ENCODE measurements at regions not wholly inside any gene's neighbourhood (a gene's known extent, or its start where the extent isn't known, plus 50 kb on each side); places are given as distances from the start of the nearest gene placed in this dataset.

GRCh38 chr20:12670301-12670700, 338.5 kb upstream of the SPTLC3 start:
- H3K27ac ChIP-seq: no peak overlapping the region
- 44 to 69% (median 61%) methylated on average over 1 of the region's 1 CpG for WGBS, 3 donors
- no peak overlapping the region for H3K4me3 ChIP-seq
- no peaks in the 10 kb centered on the region for H3K9me3 ChIP-seq
- intact Hi-C loops (cut with DNase I): no loop called here
- TF ChIP-seq CTCF (IDR thresholded peaks at IDR 0.05): no peak
- no peaks in the 10 kb centered on the region for H3K4me1 ChIP-seq
- no peak for DNase-seq
- H3K36me3 ChIP-seq (ENCODE audit: insufficient read depth in 1 of 2, low read depth in 1 of 2): no peaks in the 10 kb centered on the region
- ATAC-seq: no peak
- no peaks in the 10 kb centered on the region for H3K27me3 ChIP-seq (ENCODE audit: insufficient read depth in 3 of 3, low read length in 2 of 3)

GRCh38 chr20:12673352-12673751, 335.4 kb upstream of the SPTLC3 start:
- no peak for TF ChIP-seq CTCF (IDR thresholded peaks at IDR 0.05)
- no peak for DNase-seq
- WGBS, 3 donors: 91 to 97% (median 92%) methylated on average over 5 of the region's 5 CpGs

GRCh38 chr20:12677925-12678324, 330.8 kb upstream of the SPTLC3 start:
- intact Hi-C loops (cut with DNase I): no loop called here
- Histone ChIP-seq H3K27ac (no peak overlapping the region), H3K9me3 (no peaks in the 10 kb centered on the region), H3K4me1 (no peaks in the 10 kb centered on the region), H3K27me3 (ENCODE audit: insufficient read depth in 3 of 3, low read length in 2 of 3) (no peaks in the 10 kb centered on the region), H3K36me3 (ENCODE audit: insufficient read depth in 1 of 2, low read depth in 1 of 2) (no peaks in the 10 kb centered on the region), H3K4me3 (no peak overlapping the region)
- no peak for TF ChIP-seq CTCF (IDR thresholded peaks at IDR 0.05)
- DNase-seq (no peak), ATAC-seq (no peak)
- 85 to 94% (median 94%) methylated on average over 1 of the region's 1 CpG for WGBS, 3 donors

More at GRCh38 chr20:12673352-12673751, 335.4 kb upstream of the SPTLC3 start:
- Histone ChIP-seq H3K27me3 (ENCODE audit: insufficient read depth in 3 of 3, low read length in 2 of 3) (no peaks in the 10 kb centered on the region), H3K4me3 (no peak overlapping the region), H3K27ac (no peak overlapping the region), H3K9me3 (no peaks in the 10 kb centered on the region), H3K36me3 (ENCODE audit: insufficient read depth in 1 of 2, low read depth in 1 of 2) (no peaks in the 10 kb centered on the region), H3K4me1 (no peaks in the 10 kb centered on the region)
- no peak for ATAC-seq
- intact Hi-C loops (cut with DNase I): no loop called here

GRCh38 chr20:12679447-12679846, 329.3 kb upstream of the SPTLC3 start:
- intact Hi-C loops (cut with DNase I): no loop called here
- no peak for TF ChIP-seq CTCF (IDR thresholded peaks at IDR 0.05)
- 89 to 93% (median 91%) methylated on average over 1 of the region's 1 CpG for WGBS, 3 donors
- H3K27me3 ChIP-seq (ENCODE audit: insufficient read depth in 3 of 3, low read length in 2 of 3): no peaks in the 10 kb centered on the region
- DNase-seq (no peak), ATAC-seq (no peak)
- no peaks in the 10 kb centered on the region for H3K4me1 ChIP-seq
- H3K9me3 ChIP-seq: no peaks in the 10 kb centered on the region
- no peaks in the 10 kb centered on the region for H3K36me3 ChIP-seq (ENCODE audit: insufficient read depth in 1 of 2, low read depth in 1 of 2)
- H3K27ac ChIP-seq: no peak overlapping the region
- no peak overlapping the region for H3K4me3 ChIP-seq

- no peaks in the 10 kb centered on the region for H3K4me1 ChIP-seq
- no peaks in the 10 kb centered on the region for H3K36me3 ChIP-seq (ENCODE audit: insufficient read depth in 1 of 2, low read depth in 1 of 2)
- H3K9me3 ChIP-seq: no peaks in the 10 kb centered on the region
- intact Hi-C loops (cut with DNase I): no loop called here
- H3K4me3 ChIP-seq: no peak overlapping the region
- no peaks in the 10 kb centered on the region for H3K27me3 ChIP-seq (ENCODE audit: insufficient read depth in 3 of 3, low read length in 2 of 3)
- DNase-seq (no peak), ATAC-seq (no peak)
- no peak for TF ChIP-seq CTCF (IDR thresholded peaks at IDR 0.05)
- H3K27ac ChIP-seq: no peak overlapping the region
Observed at GRCh38 chr20:12682613-12683012, 326.2 kb upstream of the SPTLC3 start.
